ENCODE measurements at regions not wholly inside any gene's neighbourhood (a gene's known extent, or its start where the extent isn't known, plus 50 kb on each side); places are given as distances from the start of the nearest gene placed in this dataset.

DNA sequence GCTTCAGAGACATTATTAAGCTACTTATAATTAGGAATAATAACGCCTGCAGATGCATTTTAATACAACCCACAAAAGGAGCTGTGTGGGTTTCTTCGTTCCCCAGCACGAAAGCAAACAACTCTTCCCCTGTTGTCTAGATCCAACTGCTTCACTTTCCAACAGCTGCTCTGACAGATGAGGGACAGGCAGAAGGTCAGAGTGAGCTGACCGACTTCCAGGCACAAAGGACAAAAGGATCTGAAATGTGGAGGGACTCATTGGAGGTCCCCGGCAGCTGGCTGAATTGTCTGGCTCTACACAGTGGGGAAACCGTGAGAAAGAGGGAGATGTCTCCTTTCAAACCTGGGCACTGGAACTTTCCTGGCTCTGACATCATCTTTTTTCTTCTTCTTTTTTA is 79.1 kb upstream of the ALDH1B1 start:
- no peak for DNase-seq (ENCODE audit: low read depth, low spot score)

DNA sequence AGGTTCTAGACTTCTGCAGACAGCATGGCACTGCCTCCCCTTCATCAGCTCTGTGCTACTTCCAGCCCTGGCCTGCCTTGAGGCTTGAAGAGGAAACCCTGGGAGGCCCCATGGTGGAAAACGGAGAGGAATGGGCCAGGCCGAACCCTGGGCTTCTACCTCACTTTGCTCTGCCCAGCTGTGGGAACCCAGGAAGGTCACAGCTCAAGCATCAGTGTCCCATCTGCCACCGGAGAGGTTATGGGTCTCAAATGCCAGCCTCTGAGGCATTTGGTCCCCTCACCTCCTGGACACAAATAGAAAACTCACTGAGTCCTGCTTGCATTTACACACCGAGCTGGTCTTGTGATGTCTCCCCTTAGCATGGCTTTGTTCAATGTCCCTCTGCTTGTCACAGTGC is 80.1 kb upstream of the ALDH1B1 start:
- DNase-seq (ENCODE audit: low read depth, low spot score), result no peak

DNA sequence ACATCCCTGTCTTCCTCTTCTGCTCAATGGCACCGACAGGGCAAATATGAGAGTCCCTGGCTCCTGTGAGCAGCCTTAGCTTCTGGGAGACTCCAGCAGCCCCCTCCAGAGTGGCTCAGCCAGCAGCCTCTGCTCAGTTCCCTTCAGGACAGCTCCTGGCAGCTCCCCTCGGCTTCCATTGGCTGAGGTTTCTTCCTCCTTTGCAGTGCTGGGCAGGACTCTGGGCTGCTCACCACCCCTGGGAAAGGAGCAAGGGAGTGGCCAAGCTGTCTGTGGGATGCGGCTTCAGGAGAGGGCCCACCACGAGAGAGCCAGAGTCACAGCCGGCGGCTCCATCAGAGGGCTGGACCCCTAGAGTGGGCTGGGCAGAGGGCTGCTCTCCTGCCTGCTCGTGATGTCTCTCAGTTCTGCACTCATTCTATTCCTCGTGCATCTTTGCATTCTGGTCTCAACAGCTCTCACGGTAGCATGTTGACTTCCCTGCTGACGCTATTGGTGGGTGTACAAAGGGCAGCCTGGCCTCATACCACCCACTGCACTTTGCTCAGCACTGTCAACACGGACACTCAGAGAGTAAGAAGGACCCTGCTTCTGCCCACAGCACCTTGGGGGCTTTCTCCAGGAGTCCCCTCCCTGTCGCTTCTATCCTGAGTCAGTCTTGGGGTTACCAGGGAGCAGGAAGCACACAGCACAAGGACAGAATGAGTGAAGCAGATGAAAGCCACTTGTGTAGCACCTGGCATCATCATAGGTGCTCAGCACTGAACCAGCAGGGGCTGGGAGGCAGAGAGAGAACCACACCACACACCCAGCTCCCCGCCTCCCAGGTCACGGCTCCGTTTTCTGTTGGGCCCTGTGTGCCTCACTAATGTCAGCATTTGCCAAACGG is 80.9 kb upstream of the ALDH1B1 start:
- DNase-seq (ENCODE audit: low read depth, low spot score), result peak; percentile 43

DNA sequence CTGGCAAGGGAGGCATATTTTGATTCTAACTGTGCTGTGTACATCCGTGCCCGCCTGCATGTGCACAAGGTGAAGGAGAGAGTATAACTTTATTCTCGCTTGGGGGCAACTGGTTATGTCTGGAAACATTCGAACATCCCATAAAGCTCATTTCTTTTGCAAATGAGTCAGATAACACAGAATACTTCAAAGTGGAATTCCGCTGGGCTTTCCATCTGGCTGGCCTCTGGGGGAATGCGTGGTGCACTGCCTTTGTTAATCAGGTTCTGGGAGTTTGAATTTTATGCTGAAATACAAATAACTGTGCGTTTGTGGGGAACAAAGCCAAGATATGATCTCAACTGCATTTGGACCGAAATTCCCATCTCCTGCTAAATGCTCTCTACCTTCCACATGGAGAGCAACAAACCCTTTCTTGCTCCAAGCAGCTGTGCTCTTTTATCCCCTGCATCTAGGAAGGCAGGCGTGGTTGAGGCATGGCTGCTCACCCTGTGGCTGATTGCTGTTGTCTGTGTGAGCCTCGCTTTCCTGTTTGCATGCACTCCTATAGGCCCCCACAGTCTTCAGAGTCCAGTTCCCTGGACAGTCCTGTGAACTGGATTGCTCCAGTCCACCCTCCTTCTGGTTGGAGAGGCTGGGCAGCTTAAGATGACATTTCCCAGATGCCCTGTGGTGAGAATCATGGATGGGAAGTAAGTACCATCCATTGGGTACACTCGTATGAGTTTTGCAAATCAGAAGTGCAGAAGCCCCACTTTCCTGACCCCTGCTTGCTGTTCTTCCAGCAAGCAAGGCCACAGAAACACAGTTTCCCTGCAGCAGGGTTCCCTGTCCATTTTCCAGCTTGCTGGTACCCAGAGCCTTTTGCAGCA is 82.9 kb upstream of the ALDH1B1 start:
- DNase-seq (ENCODE audit: low read depth, low spot score), result peak; percentile 64

DNA sequence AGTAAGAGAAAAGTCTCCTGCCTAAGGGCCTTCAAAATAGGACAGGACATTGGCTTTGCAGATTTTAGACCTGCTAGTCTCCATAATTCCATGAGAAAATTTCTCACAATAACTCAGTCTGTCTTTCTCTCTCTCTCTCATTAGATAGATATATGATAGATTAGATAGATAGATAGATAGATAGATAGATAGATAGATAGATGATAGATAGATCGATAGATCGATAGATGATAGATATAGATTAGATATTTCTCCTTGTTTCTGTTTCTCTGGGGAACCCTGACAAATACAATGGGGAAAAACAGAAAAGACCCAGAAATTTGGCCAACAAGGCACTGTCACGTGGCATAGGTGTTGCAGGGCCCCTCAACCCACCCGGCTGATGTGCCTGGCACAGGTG is 84.4 kb upstream of the ALDH1B1 start:
- DNase-seq (ENCODE audit: low read depth, low spot score), result no peak

DNA sequence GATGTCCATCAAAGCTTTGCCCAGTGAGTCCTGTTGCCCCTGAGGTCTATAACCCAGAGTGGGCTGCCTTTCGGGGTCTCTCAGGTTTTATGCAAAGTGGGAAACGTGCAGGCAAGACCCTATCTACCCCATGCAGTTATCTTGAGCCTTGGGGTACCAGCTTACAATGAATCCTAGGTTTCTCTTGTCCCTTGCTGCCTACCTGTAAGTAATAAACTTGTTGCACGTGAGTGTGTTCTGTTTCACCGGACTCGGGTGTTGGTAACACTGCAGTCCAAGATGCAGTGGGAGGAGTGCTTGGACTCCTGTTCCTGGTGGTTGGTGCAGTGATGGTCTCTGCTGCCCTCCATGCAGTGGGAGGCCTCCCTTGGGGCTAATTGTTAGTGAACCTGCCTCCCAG is 85.6 kb upstream of the ALDH1B1 start:
- DNase-seq (ENCODE audit: low read depth, low spot score), result no peak

DNA sequence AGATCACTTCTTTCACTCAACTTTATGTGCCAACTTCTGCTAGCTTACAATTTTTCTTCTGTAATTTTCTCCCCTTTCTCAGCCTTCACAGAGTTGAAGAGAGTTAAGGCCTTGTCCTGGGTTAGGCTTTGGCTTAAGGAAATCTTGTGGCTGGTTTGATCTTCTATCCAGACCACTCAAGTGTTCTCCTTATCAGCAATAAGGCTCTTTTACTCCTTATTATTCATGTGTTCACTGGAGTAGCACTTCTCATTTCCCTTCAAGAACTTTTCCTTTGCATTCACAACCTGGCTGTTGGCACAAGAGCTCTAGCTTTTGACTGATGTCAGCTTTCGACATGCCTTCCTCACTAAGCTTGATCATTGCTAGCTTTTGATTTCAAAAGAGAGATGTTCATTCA is 86.9 kb upstream of the ALDH1B1 start:
- no peak for DNase-seq (ENCODE audit: low read depth, low spot score)

DNA sequence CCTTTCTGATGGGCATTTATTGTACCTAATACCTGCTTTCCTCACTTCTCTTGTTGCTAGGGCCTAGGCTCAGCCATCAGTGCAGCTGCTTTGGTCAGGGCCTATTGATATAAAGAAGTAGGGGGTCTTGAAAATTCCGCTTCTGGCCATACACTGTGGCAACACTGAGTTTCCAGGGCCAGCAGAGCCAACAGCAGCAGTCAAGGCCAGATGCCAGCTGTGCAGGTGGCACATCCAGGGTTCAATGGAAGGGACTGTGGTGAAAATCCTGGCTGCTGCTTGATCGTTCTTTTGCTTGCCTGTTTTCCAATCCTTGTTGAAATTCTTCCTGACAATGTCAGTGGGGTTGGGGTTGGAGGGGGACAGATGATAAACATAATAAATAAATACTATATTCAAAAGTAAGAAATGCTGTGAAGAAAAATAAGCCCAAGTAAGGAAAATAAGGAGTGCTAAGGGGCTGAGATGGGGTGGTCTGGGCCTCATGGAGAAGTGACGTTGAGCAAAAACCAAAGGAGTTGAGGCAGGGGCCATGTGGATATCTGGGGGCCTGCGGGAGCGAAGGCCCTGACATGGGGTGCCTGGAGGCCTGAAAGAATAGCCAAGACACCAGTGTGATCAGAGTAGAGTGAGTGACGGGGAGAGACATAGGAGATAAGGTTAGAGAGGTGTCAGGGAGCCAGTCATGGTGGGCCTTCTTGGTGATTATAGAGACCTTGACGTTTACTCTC is 91.0 kb upstream of the ALDH1B1 start:
- no peak for DNase-seq (ENCODE audit: low read depth, low spot score)

DNA sequence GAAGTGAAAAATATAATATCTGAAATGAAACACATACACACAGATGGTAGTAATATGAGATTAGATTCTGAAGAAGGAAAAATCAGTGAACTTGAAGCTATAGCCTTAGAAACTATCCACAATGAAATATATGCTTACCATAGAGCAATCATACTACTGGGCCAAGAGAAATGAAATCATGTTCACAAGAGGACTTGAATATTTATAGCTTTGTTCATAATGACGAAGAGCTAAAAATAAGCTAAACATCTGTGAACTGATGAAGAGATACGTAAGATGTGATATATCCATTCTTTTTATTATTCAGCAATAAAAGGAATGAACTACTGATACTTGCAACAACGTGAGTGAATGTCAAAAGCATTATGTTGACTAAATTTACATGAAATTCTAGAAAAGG is 92.6 kb upstream of the ALDH1B1 start:
- DNase-seq (ENCODE audit: low read depth, low spot score), result no peak

DNA sequence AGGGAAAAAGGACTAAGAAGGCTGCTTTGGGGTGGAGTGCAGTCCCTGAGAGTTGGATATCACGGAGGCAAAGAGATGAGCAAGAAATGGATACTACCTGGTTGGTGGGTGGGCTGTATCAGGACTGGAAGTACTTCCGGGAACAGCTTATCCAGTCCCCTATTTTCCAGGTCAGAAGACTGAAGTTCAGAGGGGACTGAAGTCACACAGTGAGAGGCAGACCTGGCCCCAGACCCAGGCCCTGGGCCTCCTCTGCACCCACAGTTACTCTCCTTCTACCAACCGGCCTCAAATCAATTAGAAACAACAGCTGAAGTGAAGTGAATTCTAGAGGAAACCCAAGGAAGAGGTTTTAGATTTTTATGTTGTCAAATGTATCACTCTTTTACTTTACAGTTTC is 93.6 kb upstream of the ALDH1B1 start:
- DNase-seq (ENCODE audit: low read depth, low spot score), result no peak

DNA sequence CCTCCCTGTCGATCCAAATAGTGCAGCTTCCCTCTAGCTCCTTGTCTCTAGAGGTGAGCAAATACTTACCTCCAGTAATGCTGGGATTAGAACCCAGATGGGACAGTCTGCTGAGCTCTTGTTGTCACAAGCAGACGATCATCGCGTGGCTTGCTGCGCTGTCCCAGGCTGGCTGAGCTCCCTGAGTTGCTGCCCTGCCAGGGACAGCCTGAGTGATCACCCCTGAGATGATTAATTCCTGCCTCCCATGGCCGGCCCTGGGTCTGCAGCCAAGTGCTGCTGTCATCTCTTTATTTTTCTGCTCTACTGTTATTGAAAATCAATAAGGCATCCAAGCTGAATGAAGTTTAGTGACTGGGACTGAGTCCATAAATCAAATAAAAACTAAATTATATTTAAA is 94.0 kb upstream of the ALDH1B1 start:
- DNase-seq (ENCODE audit: low read depth, low spot score), result no peak

DNA sequence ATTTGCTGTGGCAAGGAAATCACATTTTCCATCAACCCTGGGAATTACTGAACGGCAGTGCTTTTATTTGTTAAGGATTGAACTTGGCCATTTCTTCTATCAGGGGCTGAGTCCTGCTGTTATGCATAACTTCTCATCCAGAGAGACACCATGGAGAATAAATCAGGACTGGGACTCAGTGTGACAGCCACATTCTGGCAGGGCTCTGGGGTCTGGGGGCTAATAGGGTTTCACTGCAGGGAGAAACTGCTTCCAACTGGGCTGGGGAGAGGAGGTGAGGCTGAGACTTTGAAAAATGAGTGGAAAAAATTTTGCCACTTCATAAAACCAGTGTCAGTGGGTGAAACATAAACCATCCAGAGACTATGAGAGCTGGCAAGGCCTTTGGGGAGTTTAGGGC is 95.7 kb upstream of the ALDH1B1 start:
- no peak for DNase-seq (ENCODE audit: low read depth, low spot score)

DNA sequence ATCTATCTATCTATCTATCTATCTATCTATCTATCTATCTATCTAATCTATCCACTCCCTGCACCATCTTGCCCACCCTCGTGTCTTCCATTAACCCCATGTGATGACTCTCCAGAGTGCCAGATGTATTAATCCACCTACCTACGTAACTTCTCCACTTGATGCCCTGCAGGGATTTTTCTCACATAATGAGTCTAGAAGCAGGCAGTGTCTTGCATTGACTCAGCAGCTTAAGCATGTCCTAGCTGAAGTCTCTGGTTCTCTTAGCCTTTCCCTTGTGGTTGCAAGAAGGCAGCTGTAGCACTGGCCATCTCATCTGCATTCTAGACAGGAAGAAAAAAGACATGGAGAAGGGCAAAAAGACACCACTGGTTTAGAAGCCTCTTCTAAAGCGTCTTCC is 96.7 kb upstream of the ALDH1B1 start:
- DNase-seq (ENCODE audit: low read depth, low spot score), result no peak

DNA sequence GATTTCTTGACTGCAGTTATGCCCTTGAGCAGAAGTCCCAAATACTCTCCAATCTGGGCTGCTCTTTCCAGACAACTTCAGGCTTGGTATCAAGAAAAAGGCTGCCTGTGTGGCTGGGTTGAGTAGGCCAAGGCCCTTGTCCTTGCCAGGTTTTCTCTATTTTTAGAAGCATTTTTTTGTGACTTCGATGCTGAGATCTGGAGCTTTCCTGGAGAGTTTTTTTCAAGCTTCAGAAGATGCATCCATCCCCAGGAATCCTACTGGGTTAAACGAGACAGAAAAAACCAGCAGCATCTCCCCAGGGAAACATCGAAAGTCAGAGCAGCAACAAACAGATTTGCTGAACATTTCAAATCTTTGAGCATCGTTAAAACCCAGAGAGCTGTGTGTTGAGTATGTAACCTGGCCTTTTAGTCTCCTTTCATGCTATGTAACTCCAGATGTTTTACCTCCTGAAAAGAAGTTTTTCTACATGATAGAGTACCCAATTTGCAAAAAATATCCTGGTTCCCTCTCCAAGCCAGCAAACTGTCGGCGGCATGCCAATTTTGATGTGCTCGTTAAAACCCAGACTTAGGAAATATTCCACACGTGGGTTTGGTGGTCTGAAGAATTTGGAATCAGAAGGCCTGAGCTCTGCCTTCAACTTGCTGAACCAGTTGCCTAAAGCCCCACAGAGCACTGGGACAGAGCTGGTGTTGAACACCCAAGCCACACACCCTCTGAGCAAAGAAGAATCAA is 98.1 kb upstream of the ALDH1B1 start:
- DNase-seq (ENCODE audit: low read depth, low spot score), result no peak

DNA sequence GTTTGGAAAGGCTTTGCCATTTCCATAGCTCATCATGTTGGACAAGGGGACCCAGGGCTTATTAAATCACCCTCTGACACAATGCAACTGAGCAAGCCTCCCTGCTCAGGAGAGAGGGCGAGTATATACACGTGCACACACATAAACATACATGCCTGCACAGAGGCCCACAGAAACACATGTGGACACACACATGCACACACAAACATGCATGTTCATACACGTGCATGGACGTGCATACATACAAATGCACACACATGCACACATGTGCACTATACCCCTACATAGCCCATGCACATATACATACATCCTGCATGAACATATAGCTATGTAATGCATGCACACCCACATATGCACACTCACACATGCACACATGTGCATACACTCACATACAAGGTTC is 99.5 kb upstream of the ALDH1B1 start:
- DNase-seq (ENCODE audit: low read depth, low spot score), result no peak

DNA sequence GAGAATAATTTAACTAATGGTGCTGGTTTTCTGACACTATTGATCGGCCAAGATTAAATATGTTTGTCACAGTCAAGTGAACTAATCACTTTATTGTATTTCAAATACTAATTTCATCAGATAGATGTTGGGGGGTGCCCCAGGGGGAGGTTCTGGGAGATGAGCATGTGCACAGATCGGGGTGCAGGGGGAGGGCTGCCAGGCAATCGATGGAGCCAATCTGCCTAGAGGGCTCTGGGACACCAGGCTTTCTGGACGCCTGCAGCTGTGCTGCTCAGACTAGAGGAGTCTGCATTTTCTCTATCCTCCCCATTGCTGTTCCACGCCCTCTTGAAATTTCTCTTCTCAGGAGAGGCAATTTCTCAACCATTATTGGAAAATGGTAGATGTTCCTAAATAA is 100.0 kb upstream of the ALDH1B1 start:
- no peak for DNase-seq (ENCODE audit: low read depth, low spot score)

DNA sequence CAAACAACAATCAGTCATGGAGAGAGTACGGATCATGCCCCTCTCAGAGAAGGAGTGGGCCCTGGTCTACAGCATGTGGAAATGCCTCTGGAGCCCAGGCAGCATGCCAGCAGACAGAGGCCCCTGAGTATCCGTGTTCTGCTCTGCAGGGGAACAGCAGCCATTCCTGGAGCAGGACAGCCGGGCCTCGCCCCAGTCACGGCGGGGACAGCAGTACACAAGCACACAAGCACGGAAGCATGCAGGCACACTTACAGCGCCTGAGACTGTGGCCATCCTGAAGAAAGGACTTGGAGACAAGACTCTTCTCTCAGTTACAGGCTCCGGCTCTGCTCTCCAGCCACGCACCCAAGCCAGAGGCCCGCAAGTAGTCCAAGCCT is 102.6 kb upstream of the ALDH1B1 start:
- no peak for DNase-seq (ENCODE audit: low read depth, low spot score)

DNA sequence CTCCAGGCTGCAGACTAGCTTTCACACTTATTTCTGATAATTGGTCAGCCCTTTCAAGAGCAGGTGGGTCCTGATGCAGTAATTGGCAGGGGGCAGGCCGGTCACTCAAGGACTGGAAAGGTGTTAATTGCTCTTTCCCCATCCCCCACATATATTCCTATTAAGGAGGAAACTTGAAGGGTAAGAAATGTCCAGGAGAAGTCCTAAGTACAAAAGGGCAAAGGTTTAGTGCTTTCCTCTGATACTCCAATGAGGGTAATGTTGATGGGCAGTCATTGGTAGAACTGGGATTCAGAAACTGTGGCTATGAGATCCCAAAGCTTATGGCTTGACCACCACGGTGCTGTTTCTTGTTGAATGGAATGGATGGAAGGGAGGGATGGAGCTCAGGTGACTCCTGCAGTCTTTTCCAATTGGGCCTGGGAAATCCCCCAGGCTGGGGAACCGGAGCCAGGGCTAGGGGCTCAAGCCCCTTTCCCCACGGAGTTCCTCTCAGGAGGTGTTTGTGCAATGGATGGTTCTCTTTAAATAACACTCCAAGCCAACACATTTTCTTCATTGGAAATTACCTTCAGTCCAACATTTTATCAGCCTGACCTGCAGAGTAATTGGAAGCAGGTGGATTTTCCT is 103.2 kb upstream of the ALDH1B1 start:
- no peak for DNase-seq (ENCODE audit: low read depth, low spot score)

DNA sequence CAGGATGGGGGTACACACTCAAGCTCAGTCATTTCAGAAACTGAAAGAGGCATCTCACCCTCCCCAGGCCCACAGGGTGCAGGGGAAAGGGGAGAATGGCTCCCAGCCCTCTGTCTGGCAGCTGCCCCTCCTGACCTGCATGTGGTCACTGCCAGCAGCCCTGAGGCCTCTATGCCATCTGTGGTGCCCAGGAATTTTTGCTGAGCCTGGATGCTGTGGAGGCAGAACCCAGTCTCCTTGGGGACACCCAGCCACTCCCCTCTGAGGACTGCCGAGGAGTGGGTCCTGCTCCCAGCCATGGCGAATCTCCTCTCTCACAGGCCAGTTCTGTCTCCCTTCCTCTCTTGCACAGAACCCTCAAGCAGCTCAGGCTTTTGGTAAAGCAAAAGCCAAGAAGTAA is 104.0 kb upstream of the ALDH1B1 start:
- DNase-seq (ENCODE audit: low read depth, low spot score), result no peak

DNA sequence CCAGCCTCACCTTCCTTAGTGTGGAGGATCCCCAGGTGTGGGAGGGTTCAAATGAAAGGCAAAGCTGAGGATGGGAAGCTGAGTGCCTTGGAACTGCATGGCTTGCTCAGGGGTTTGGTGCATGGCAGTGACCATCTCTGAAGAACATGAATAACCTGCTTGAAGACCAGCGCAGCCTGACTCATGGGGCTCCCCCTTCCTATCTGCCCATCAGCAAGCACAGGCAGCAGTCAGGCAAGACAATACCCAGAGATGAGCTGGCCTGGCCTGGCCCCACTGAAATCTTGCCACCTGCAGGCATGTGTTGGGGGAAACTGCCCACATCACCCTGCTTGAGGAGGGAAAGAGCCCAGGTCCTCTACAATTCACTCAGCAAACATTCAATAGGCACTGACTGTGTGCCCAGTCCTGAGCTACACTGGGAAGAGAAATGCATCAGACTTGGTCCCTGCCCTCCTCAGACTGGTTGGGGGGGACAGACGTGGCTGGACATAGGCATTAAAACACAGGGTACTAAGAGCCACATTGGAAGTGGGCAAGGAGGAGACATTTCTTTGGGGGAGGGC is 105.0 kb upstream of the ALDH1B1 start:
- no peak for DNase-seq (ENCODE audit: low read depth, low spot score)

DNA sequence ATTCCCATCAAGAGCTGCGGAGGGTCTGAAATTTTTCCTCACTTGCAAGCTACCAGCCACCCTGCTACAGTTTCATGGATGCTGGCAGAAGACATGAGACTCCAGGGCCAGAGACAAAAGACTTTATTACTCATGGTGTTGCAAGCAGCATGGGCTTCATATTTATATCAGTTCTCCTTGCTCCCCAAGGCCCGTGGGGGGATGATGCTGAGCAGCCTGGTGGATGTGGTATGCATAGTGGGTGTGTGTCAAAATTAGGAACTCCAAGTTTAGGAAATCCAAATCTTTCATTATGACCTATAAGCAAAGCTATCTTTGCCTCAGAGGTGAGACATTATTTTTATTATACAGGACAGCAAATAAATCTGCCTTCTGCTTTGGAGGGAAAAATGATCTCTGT is 105.7 kb upstream of the ALDH1B1 start:
- DNase-seq (ENCODE audit: low read depth, low spot score), result no peak

All from ELF-1 (cell line).